Skeletal muscle tissue (tissue), 4 donors: ENCODE measurements at regions not wholly inside any gene's neighbourhood (a gene's known extent, or its start where the extent isn't known, plus 50 kb on each side); places are given as distances from the start of the nearest gene placed in this dataset. TPM values are rescaled to one million over a fixed set of nuclear protein-coding genes. Genes with fewer than 3 reads are reported as not detected.

ENCODE experiments used
- H3K27ac ChIP-seq: one replicate; pipeline ENCODE4 v1.7.0; 2013; ENCODE audit warnings: mild to moderate bottlenecking, low read depth, low read length, inconsistent platforms
- H3K27me3 ChIP-seq, 3 donors: one replicate each; pipeline ENCODE4 v1.7.0; 2013; ENCODE audit warnings: low read length in 3 of 3; ENCODE audit not compliant: control insufficient read depth in 3 of 3, insufficient read depth in 3 of 3
- H3K36me3 ChIP-seq, 3 donors: one replicate each; pipeline ENCODE4 v1.7.0; 2013; ENCODE audit warnings: low read length in 3 of 3; ENCODE audit not compliant: control insufficient read depth in 3 of 3, insufficient read depth in 3 of 3
- H3K4me1 ChIP-seq, 3 donors: one replicate each; pipeline ENCODE4 v1.7.0; 2013; ENCODE audit warnings: low read length in 3 of 3, mild to moderate bottlenecking in 3 of 3; ENCODE audit not compliant: control insufficient read depth in 3 of 3, insufficient read depth in 3 of 3
- H3K4me3 ChIP-seq, 3 donors: one replicate each; pipeline ENCODE4 v1.7.0; 2013; ENCODE audit warnings: low read length in 3 of 3
- H3K9ac ChIP-seq, 3 donors: one replicate each; pipeline ENCODE4 v1.7.0; 2013; ENCODE audit warnings: low read length in 3 of 3, mild to moderate bottlenecking in 3 of 3, moderate library complexity in 2 of 3, low read depth in 1 of 3
- H3K9me3 ChIP-seq, 3 donors: one replicate each; pipeline ENCODE4 v1.7.0; 2013; ENCODE audit warnings: low read length in 3 of 3; ENCODE audit not compliant: control insufficient read depth in 3 of 3
- small RNA-seq: library from RNA; depleted of rRNA; stranded (forward); fragments of <200 nt; gene quantifications from one replicate; pipeline ENCODE3, GENCODE V24; 2014
- donor health status: Osteomylitis.

GRCh38 chr6:7047966-7048365, 59.8 kb upstream of the RREB1 start:
- H3K9me3 ChIP-seq = no peaks in the 10 kb centered on the region
- peaks cover 12 to 27% (median 19%) of the 10 kb centered on the region in 3 donors for H3K4me1 ChIP-seq
- H3K9ac ChIP-seq = no peak overlapping the region
- H3K27me3 ChIP-seq = no peaks in the 10 kb centered on the region
- peak overlapping the region; percentile 28 for H3K27ac ChIP-seq
- H3K4me3 ChIP-seq = no peak overlapping the region
- no peaks in the 10 kb centered on the region for H3K36me3 ChIP-seq

DNA sequence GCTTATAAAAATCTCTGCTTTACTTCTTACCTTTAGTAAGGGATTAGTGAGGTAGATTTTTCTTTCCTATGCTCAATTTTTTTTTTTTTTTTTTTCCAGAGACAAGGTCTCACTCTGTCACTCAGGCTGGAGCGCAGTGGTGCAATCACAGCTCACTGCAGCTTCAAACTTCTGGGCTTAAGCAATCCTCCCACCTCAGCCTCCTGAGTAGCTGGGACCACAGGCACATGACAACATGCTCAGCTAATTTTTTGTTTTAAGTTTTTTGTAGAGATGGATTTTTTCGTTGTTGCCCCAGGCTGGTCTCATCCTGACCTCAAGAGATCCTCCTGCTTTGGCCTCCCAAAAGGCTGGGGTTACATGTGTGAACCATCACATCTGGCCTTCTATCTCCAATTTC, 58.9 kb upstream of the RREB1 start:
- no peak overlapping the region for H3K4me3 ChIP-seq
- H3K27ac ChIP-seq = no peak overlapping the region
- H3K27me3 ChIP-seq = no peaks in the 10 kb centered on the region
- H3K9ac ChIP-seq = no peak overlapping the region
- H3K4me1 ChIP-seq = peaks cover 14 to 26% (median 17%) of the 10 kb centered on the region in 3 donors
- H3K9me3 ChIP-seq = no peaks in the 10 kb centered on the region
- no peaks in the 10 kb centered on the region for H3K36me3 ChIP-seq

DNA sequence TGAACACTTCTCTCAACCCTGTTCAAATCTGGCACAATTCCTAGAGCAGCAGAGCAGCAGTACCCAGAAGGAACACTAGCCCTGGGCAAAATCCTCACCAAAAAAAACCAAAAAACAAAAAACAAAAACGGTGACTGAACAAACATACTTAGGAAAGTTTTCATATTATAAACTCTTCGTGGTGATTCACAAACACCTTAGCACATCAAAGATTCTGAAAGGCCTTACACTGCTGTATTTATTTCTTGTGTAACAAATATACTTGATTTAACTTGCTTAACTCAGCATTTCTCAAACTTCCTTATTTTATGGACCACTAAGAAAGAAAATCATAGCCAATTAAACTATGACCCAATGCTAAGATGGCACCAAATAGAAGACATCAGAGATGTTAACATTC, 57.8 kb upstream of the RREB1 start:
- Histone ChIP-seq H3K9ac (no peak overlapping the region), H3K4me1 (peaks cover 12 to 19% (median 14%) of the 10 kb centered on the region in 3 donors), H3K4me3 (no peak overlapping the region), H3K36me3 (no peaks in the 10 kb centered on the region), H3K27ac (no peak overlapping the region), H3K27me3 (no peaks in the 10 kb centered on the region), H3K9me3 (no peaks in the 10 kb centered on the region)

DNA sequence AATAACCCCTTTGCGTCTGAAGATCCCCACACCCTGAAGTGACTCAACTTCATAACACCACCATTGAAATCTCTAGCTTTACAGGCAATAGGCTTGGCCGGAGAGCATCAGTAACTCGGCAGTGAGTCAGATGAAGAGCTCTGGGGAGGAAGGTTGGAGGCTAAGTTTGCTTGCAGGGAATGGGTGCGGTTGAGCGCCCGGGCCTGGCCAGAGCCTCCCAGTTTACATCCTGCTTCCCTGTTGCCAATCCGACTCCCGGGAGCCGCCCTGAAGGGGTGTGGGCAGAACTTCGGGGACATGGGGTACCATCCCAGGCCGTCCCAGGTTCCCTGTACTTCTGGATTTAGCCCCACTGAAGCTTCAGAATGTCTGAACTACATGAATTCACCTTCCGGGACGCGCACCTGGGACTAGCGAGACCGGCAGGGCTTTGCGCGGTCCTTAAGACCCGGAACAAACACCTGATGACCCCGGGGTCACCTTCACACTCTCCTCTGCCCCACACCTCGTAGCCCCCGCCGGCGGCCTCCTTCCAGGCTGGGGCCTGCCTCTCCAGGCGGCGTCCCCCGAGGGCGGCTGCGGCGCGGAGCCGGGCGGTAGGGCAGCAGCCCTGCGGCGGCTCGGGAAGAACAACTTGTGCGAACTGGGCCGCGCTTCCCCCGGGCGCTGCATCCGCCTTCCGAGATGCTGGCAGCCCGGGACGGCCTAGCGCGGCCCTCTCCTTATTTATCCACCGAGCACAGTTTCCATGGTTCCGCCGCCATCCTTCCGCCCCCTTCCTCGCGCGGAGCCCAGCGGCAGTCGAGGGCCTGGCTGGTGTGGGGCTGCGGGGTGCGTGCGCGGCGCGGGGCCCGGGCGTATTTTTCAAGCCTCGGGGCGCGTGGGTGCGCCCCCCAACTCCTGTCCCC, 56.6 kb upstream of the RREB1 start:
- peaks cover 12 to 19% (median 14%) of the 10 kb centered on the region in 3 donors for H3K4me1 ChIP-seq
- peak overlapping the region; percentile 69 to 90 (median 76) for H3K9ac ChIP-seq
- no peaks in the 10 kb centered on the region for H3K9me3 ChIP-seq
- H3K4me3 ChIP-seq = peak overlapping the region; percentile 63 to 80 (median 78)
- H3K27ac ChIP-seq = peak overlapping the region; percentile 82
- H3K36me3 ChIP-seq = no peaks in the 10 kb centered on the region
- H3K27me3 ChIP-seq = no peaks in the 10 kb centered on the region

DNA sequence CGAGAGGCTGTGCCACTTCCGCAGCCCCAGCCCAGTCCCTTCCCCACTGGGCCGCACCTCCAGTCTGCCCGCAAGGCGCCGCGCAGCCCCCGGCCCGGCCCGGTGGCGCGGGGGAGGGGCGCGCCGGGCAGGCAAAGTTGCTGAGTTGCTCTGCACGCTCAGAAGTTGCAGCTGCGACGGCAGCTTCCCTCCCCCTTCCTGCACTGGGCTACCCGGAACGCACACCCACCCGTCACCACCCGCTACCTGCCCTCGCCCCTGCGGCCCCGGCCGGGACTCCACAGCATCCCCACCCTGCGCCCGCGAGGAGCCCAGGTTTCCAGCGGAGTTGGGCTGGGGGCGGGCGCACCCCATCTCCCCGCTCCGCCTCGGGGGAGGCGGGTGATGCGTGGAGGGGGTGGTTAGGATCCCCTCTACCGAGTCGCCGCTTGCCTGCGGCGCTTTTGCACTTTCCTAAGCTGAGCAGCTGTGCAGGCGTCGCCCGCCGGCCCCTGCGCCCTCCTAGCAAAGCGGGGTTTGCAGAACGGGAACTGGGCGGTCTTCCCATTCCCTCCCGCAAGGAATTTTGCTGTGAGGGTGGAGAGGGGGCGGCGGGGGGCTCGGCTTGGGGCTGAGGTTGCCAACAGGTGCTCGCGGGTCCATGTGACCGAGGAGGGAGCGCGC, 55.9 kb upstream of the RREB1 start:
- Histone ChIP-seq H3K36me3 (no peaks in the 10 kb centered on the region), H3K9me3 (no peaks in the 10 kb centered on the region), H3K27ac (peak overlapping the region; percentile 82), H3K9ac (peak overlapping the region; percentile 69 to 90 (median 76)), H3K4me3 (peak overlapping the region; percentile 63 to 80 (median 78)), H3K4me1 (peaks cover 12 to 19% (median 14%) of the 10 kb centered on the region in 3 donors), H3K27me3 (no peaks in the 10 kb centered on the region)

DNA sequence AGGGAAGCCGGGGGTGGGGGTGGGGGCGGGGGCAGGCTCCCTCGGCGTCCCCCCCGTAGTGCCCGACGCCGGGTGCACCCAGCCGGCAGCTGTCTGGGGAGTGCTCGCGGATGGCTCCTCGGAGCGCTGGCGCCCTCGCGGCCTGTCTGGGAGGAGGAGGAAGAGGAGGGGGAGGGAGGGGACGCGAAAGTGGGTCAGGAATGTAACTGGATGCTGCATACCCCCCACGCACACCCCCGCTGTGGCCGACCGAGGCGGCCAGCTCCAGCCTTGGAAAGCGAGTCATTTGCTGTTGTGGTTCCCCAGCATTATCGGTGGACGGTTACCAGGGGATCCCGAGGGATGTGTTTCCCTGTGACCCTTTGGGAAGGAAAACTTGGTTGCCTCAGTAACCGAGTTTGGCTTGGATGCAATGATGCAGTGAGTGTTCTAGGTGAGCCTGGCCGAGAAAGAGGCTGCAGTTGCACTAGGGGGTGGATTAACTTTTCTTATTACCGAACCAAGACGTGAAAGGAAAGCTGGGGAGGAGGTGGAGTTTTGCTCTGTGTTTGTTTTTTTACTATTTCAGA, 55.2 kb upstream of the RREB1 start:
- no peaks in the 10 kb centered on the region for H3K9me3 ChIP-seq
- peaks cover 12 to 19% (median 14%) of the 10 kb centered on the region in 3 donors for H3K4me1 ChIP-seq
- peak overlapping the region; percentile 60 to 90 (median 66) for H3K9ac ChIP-seq
- peak overlapping the region; percentile 82 for H3K27ac ChIP-seq
- H3K36me3 ChIP-seq = no peaks in the 10 kb centered on the region
- H3K27me3 ChIP-seq = no peaks in the 10 kb centered on the region
- H3K4me3 ChIP-seq = peak overlapping the region; percentile 71 to 81 (median 80)

DNA sequence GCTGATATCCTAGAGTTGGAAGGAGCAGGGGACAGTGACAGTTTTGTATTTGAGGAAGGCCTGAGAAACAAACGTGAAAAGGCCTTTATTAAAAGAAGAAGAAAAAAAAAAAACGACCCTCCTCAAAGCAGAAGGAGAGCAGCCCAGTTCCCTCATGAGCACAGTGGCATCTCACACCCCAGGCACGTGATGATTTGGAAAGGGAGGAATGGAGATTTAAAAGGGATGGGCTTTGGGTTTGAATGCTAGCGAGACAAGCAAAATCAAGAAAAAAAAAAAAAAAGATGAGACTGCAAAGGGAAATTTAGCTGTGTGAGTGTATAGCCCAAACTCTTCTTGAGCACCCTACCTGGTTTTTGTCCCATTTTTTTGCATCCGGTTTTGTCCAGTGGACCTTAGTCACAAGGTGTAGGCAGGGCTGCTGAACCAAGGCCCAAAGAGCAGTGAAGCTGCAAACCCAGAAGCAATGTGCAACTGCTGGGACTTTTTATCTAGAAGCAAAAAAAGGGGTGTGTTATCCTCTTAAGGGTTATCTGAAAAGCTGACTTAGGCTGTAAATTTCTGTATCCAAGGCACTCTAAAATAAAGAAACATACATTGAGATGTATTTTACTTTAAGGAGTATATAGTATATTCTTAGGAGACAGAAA, 54.5 kb upstream of the RREB1 start:
- Histone ChIP-seq H3K4me1 (peaks cover 13 to 23% (median 16%) of the 10 kb centered on the region in 3 donors), H3K36me3 (no peaks in the 10 kb centered on the region), H3K27ac (peak overlapping the region; percentile 82), H3K9ac (peak overlapping the region; percentile 60 to 82 (median 66)), H3K27me3 (no peaks in the 10 kb centered on the region), H3K9me3 (no peaks in the 10 kb centered on the region), H3K4me3 (peak overlapping the region; percentile 71 to 81 (median 80))

Small RNAs in the stretch of these regions (small RNA-seq; reads per million reads assigned to genes)
- gene RN7SL554P = not detected
